ENCODE measurements at regions not wholly inside any gene's neighbourhood (a gene's known extent, or its start where the extent isn't known, plus 50 kb on each side); places are given as distances from the start of the nearest gene placed in this dataset.

GRCh38 chr6:9581155-9581554 is 833.7 kb downstream of the TFAP2A start:
- no peak for TF ChIP-seq CTCF (IDR thresholded peaks at IDR 0.05)
- no peak overlapping the region for H3K4me3 ChIP-seq
- no peak for DNase-seq

DNA sequence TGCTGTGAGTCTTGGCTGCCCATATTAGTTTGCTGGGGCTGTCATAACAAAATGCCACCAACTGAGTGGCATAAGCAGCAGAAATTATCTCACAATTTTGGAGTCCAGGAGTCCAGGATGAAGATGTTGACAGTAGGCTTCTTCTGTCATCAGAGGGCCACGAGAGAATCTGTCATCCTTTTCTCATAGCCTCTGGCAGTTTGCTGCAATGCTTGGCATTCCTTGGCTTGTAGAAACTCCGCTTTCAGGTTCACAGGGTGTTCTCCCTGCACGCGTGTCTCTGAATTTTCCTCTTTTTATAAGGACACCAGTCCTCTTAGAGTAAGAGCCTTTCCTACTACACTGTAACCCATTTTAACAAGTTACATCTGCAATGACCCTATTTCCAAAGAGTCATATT is 838.4 kb downstream of the TFAP2A start:
- DNase-seq (no peak), ATAC-seq (no peak)
- Histone ChIP-seq H3K4me3 (no peak overlapping the region), H3K4me1 (ENCODE audit: low read depth) (no peaks in the 10 kb centered on the region), H3K9me3 (no peaks in the 10 kb centered on the region), H3K36me3 (ENCODE audit: low read depth) (no peaks in the 10 kb centered on the region)
- intact Hi-C loops (cut with DNase I, micrococcal nuclease) = no loop called here
- no peak for TF ChIP-seq CTCF (IDR thresholded peaks at IDR 0.05)

More at GRCh38 chr6:9581155-9581554, 833.7 kb downstream of the TFAP2A start:
- Histone ChIP-seq H3K9me3 (no peaks in the 10 kb centered on the region), H3K4me1 (ENCODE audit: low read depth) (no peaks in the 10 kb centered on the region), H3K36me3 (ENCODE audit: low read depth) (no peaks in the 10 kb centered on the region)
- no peak for ATAC-seq
- intact Hi-C loops (cut with DNase I, micrococcal nuclease) = no loop called here

- Histone ChIP-seq H3K9me3 (no peaks in the 10 kb centered on the region), H3K4me3 (no peak overlapping the region), H3K4me1 (ENCODE audit: low read depth) (no peaks in the 10 kb centered on the region), H3K36me3 (ENCODE audit: low read depth) (no peaks in the 10 kb centered on the region)
- ATAC-seq (no peak), DNase-seq (no peak)
- no peak for TF ChIP-seq CTCF (IDR thresholded peaks at IDR 0.05)
- intact Hi-C loops (cut with DNase I, micrococcal nuclease) = no loop called here
Measured at GRCh38 chr6:9566096-9566495, 848.8 kb downstream of the TFAP2A start.

- intact Hi-C loops (cut with DNase I, micrococcal nuclease) = no loop called here
- H3K9me3 ChIP-seq = no peaks in the 10 kb centered on the region
- DNase-seq (no peak), ATAC-seq (no peak)
- H3K4me1 ChIP-seq (ENCODE audit: low read depth) = no peaks in the 10 kb centered on the region
- no peak overlapping the region for H3K4me3 ChIP-seq
- no peak for TF ChIP-seq CTCF (IDR thresholded peaks at IDR 0.05)
- H3K36me3 ChIP-seq (ENCODE audit: low read depth) = no peaks in the 10 kb centered on the region
Measured at GRCh38 chr6:9564021-9564420, 850.9 kb downstream of the TFAP2A start.

GRCh38 chr6:9563568-9563967 is 851.3 kb downstream of the TFAP2A start:
- Histone ChIP-seq H3K36me3 (ENCODE audit: low read depth) (no peaks in the 10 kb centered on the region), H3K4me3 (no peak overlapping the region), H3K4me1 (ENCODE audit: low read depth) (no peaks in the 10 kb centered on the region), H3K9me3 (no peaks in the 10 kb centered on the region)
- ATAC-seq (no peak), DNase-seq (no peak)
- TF ChIP-seq CTCF (IDR thresholded peaks at IDR 0.05) = no peak
- intact Hi-C loops (cut with DNase I, micrococcal nuclease) = no loop called here

DNA sequence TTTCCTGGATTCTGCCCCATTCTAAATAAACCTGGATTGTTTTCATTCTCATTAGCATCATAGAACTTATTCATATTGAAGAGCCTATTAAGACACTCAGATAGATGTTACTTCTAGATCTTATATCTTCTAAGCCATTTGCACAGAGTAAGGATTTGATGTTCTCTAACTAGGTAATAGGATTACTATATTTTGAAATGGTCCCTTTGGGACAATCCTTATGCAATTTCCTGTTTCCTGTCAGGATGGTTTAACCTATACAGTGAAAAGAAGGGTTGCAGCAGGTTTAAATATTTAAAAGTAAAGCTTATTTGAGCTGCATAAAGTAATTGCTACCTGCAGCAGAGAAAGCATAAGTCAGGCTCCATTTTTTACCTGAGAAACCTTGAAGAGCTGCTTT is 860.1 kb downstream of the TFAP2A start:
- Histone ChIP-seq H3K9me3 (peaks cover 12% of the 10 kb centered on the region), H3K4me1 (ENCODE audit: low read depth) (no peaks in the 10 kb centered on the region), H3K36me3 (ENCODE audit: low read depth) (no peaks in the 10 kb centered on the region), H3K4me3 (no peak overlapping the region)
- DNase-seq (no peak), ATAC-seq (no peak)
- intact Hi-C loops (cut with DNase I, micrococcal nuclease) = no loop called here
- no peak for TF ChIP-seq CTCF (IDR thresholded peaks at IDR 0.05)
